ENCODE measurements at regions not wholly inside any gene's neighbourhood (a gene's known extent, or its start where the extent isn't known, plus 50 kb on each side); places are given as distances from the start of the nearest gene placed in this dataset.

DNA sequence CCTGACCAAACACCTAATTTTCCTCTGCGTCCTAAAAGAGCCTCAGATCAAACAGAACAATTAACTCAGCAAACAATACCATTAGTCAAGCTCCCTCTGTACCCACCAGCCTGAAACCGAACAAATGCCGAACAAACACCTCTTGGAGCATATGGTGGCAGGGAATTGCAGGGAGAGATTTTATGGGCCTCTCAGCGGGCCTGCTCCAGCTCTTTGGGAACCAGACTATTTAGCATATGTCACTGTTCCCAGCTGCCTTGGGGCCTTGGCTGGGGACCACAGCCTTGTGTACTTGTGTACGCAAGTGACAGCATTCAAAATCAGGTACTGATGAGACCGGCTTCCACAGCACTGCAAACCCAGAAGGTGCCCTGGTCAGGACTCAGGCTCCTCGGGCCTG, 388.8 kb upstream of the PPP2R3A start:
- TF ChIP-seq, protein P1, sequence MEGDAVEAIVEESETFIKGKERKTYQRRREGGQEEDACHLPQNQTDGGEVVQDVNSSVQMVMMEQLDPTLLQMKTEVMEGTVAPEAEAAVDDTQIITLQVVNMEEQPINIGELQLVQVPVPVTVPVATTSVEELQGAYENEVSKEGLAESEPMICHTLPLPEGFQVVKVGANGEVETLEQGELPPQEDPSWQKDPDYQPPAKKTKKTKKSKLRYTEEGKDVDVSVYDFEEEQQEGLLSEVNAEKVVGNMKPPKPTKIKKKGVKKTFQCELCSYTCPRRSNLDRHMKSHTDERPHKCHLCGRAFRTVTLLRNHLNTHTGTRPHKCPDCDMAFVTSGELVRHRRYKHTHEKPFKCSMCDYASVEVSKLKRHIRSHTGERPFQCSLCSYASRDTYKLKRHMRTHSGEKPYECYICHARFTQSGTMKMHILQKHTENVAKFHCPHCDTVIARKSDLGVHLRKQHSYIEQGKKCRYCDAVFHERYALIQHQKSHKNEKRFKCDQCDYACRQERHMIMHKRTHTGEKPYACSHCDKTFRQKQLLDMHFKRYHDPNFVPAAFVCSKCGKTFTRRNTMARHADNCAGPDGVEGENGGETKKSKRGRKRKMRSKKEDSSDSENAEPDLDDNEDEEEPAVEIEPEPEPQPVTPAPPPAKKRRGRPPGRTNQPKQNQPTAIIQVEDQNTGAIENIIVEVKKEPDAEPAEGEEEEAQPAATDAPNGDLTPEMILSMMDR (IDR thresholded peaks at IDR 0.05), result no peak
- no peak for TF ChIP-seq POLR2AphosphoS5 (IDR thresholded peaks at IDR 0.05; ENCODE audit: insufficient read depth in 1 of 2, low read depth in 1 of 2)
- no peak for TF ChIP-seq POLR2A (IDR thresholded peaks at IDR 0.05)
- intact Hi-C loops (cut with DNase I), result no loop called here
- H3K36me3 ChIP-seq, result no peaks in the 10 kb centered on the region
- H3K27me3 ChIP-seq, result no peaks in the 10 kb centered on the region
- no peak overlapping the region for H3K27ac ChIP-seq
- DNase-seq (ENCODE audit: extremely low spot score in 2 of 2), result no peak
- H3K9me3 ChIP-seq, result no peaks in the 10 kb centered on the region
- no peak overlapping the region for H3K4me3 ChIP-seq
- no peaks in the 10 kb centered on the region for H3K4me1 ChIP-seq

DNA sequence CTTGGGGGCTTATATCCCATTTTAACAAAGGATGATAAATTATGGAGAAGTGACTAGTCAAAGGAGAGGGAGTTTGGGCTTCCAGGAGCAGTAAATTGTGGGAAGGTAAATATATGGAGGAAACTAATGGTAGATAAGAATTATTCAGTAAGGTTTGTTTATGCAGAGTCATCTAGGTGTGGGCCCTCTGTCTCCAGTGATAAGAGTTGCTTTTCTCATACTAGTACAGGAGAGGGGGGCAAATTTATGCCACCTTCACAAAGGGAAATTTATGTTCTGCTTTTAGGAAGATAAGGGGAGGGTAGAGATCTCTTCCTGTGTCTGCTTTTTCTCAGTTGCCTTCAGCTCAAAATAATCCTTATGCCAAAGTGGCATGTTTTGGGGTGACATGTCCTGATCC, 383.7 kb upstream of the PPP2R3A start:
- no peaks in the 10 kb centered on the region for H3K36me3 ChIP-seq
- TF ChIP-seq POLR2AphosphoS5 (IDR thresholded peaks at IDR 0.05; ENCODE audit: insufficient read depth in 1 of 2, low read depth in 1 of 2) (no peak), POLR2A (IDR thresholded peaks at IDR 0.05) (no peak)
- TF ChIP-seq, protein P1 (IDR thresholded peaks at IDR 0.05), result no peak
- intact Hi-C loops (cut with DNase I), result no loop called here
- DNase-seq (ENCODE audit: extremely low spot score in 2 of 2), result no peak
- no peaks in the 10 kb centered on the region for H3K9me3 ChIP-seq
- H3K4me1 ChIP-seq, result no peaks in the 10 kb centered on the region
- H3K27me3 ChIP-seq, result no peaks in the 10 kb centered on the region
- H3K4me3 ChIP-seq, result no peak overlapping the region
- no peak overlapping the region for H3K27ac ChIP-seq

DNA sequence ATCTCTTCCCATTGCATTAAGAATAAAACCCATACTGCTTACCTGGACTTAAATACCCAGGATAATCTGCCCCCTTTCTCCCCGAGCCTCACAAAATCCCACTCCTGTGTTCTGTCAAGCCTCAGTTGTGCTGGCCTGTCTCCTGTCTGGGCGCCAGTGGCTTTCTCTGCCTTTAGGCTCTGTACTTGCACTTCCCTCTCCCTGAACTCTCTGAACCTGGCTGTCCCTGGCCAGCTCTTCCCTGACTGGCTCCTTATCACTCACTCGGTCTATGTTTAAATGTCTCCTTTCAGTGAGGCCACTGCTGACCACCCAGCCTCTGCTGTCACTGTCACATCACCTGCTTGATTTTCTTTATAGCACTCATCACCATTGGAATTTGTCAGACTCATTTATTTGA, 382.7 kb upstream of the PPP2R3A start:
- no peak overlapping the region for H3K4me3 ChIP-seq
- no peaks in the 10 kb centered on the region for H3K36me3 ChIP-seq
- H3K27ac ChIP-seq, result no peak overlapping the region
- H3K27me3 ChIP-seq, result no peaks in the 10 kb centered on the region
- no peak for DNase-seq (ENCODE audit: extremely low spot score in 2 of 2)
- no peaks in the 10 kb centered on the region for H3K9me3 ChIP-seq
- intact Hi-C loops (cut with DNase I), result no loop called here
- H3K4me1 ChIP-seq, result no peaks in the 10 kb centered on the region
- TF ChIP-seq POLR2A (IDR thresholded peaks at IDR 0.05) (no peak), POLR2AphosphoS5 (IDR thresholded peaks at IDR 0.05; ENCODE audit: insufficient read depth in 1 of 2, low read depth in 1 of 2) (no peak)
- TF ChIP-seq, protein P1 (IDR thresholded peaks at IDR 0.05), result no peak

DNA sequence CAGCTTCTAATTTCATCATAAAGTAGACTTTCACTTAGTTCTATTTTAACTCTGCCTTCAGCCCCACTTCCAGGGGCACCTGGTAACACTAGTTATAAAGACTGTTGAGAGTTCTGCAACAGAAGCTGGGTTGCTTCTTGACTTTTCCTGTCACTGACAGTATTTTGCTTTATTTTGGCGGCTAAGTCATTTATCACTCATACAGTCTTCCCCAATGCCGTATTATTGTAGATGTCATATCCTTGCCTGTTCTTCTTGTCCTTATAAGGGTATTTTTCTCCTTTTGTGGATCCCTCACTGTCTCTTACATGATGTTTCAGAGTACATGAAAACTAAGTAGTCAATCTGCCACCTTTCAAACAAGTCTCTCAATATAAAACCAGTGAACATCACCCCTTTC, 369.0 kb upstream of the PPP2R3A start:
- H3K4me1 ChIP-seq, result no peaks in the 10 kb centered on the region
- no peaks in the 10 kb centered on the region for H3K9me3 ChIP-seq
- H3K4me3 ChIP-seq, result no peak overlapping the region
- no peaks in the 10 kb centered on the region for H3K27me3 ChIP-seq
- no peaks in the 10 kb centered on the region for H3K36me3 ChIP-seq
- H3K27ac ChIP-seq, result no peak overlapping the region
- DNase-seq (ENCODE audit: extremely low spot score in 2 of 2), result no peak
- intact Hi-C loops (cut with DNase I), result no loop called here
- TF ChIP-seq POLR2AphosphoS5 (IDR thresholded peaks at IDR 0.05; ENCODE audit: insufficient read depth in 1 of 2, low read depth in 1 of 2) (no peak), POLR2A (IDR thresholded peaks at IDR 0.05) (no peak)
- TF ChIP-seq, protein P1 (IDR thresholded peaks at IDR 0.05), result no peak

DNA sequence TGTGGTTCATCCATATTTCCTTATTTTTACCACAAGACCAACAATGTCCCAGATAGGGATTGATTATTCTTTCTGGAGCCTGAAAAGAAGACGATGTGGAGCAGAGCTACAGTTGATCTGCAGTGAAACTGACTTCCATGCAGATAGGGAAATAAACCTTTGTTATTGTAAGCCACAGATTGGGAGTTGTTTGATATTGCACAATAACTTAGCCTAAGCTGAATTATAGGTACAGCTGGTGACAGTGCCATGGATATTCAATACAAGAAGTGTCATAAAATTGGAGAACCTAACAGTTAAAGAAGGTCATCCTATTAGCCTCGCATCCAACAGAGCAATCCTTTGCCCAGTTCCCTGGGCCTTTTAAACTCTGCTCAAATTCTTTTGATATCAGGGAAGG, 367.7 kb upstream of the PPP2R3A start:
- Histone ChIP-seq H3K36me3 (no peaks in the 10 kb centered on the region), H3K9me3 (no peaks in the 10 kb centered on the region), H3K27me3 (no peaks in the 10 kb centered on the region), H3K4me1 (no peaks in the 10 kb centered on the region), H3K4me3 (no peak overlapping the region), H3K27ac (no peak overlapping the region)
- TF ChIP-seq, protein P1 (IDR thresholded peaks at IDR 0.05), result no peak
- no peak for TF ChIP-seq POLR2A (IDR thresholded peaks at IDR 0.05)
- TF ChIP-seq POLR2AphosphoS5 (IDR thresholded peaks at IDR 0.05; ENCODE audit: insufficient read depth in 1 of 2, low read depth in 1 of 2), result no peak
- intact Hi-C loops (cut with DNase I), result no loop called here
- no peak for DNase-seq (ENCODE audit: extremely low spot score in 2 of 2)
